ENCODE measurements at regions not wholly inside any gene's neighbourhood (a gene's known extent, or its start where the extent isn't known, plus 50 kb on each side); places are given as distances from the start of the nearest gene placed in this dataset.

DNA sequence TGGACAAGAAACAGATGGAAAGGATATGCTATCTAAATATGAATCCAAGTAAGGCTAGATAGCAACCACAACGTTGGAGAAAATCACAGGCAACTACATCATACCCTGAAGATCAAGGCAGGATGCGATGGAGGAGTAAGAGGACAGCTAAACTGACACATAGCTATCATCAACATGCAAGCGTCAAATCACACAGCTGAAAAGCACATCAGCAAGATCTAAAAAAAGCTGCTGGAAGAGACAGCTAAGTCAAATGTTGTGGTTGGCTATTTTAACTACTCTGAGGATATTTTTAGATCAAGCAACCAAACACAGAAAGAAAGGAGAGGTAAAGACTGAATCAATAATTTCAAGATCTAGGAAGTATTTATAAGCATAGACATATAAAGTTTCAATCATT, 466.9 kb downstream of the BRD1 start:
- intact Hi-C loops (cut with DNase I; ENCODE audit: low total_unique reads) = no loop called here
- peaks cover 0 to 61% (median 0%) of the 10 kb centered on the region in 3 donors for H3K27me3 ChIP-seq
- no peak overlapping the region for H3K4me3 ChIP-seq
- WGBS, 5 donors = 42 to 50% (median 47%) methylated on average over 3 of the region's 3 CpGs
- no peak overlapping the region for H3K27ac ChIP-seq
- H3K36me3 ChIP-seq = no peaks in the 10 kb centered on the region
- TF ChIP-seq POLR2AphosphoS5 (IDR thresholded peaks at IDR 0.05) (no peak), POLR2A (IDR thresholded peaks at IDR 0.05) (no peak)
- H3K9me3 ChIP-seq = peaks cover 0 to 7% (median 0%) of the 10 kb centered on the region in 4 donors
- H3K4me1 ChIP-seq = no peaks in the 10 kb centered on the region
- no peak for DNase-seq

- no peaks in the 10 kb centered on the region for H3K4me1 ChIP-seq
- peaks cover 0 to 6% (median 0%) of the 10 kb centered on the region in 4 donors for H3K9me3 ChIP-seq
- WGBS, 5 donors = 59 to 69% (median 66%) methylated on average over 8 of the region's 8 CpGs
- no peaks in the 10 kb centered on the region for H3K36me3 ChIP-seq
- intact Hi-C loops (cut with DNase I; ENCODE audit: low total_unique reads) = no loop called here
- DNase-seq = peak in 1 of 2 donors; percentile 19
- H3K4me3 ChIP-seq = no peak overlapping the region
- H3K27ac ChIP-seq = no peak overlapping the region
- TF ChIP-seq, protein P1, sequence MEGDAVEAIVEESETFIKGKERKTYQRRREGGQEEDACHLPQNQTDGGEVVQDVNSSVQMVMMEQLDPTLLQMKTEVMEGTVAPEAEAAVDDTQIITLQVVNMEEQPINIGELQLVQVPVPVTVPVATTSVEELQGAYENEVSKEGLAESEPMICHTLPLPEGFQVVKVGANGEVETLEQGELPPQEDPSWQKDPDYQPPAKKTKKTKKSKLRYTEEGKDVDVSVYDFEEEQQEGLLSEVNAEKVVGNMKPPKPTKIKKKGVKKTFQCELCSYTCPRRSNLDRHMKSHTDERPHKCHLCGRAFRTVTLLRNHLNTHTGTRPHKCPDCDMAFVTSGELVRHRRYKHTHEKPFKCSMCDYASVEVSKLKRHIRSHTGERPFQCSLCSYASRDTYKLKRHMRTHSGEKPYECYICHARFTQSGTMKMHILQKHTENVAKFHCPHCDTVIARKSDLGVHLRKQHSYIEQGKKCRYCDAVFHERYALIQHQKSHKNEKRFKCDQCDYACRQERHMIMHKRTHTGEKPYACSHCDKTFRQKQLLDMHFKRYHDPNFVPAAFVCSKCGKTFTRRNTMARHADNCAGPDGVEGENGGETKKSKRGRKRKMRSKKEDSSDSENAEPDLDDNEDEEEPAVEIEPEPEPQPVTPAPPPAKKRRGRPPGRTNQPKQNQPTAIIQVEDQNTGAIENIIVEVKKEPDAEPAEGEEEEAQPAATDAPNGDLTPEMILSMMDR (IDR thresholded peaks at IDR 0.05) = no peak
- TF ChIP-seq POLR2A (IDR thresholded peaks at IDR 0.05) (no peak), POLR2AphosphoS5 (IDR thresholded peaks at IDR 0.05) (no peak), EP300 (IDR thresholded peaks at IDR 0.05) (no peak)
- H3K27me3 ChIP-seq = peaks cover 0 to 60% (median 0%) of the 10 kb centered on the region in 3 donors
Measured at GRCh38 chr22:49359076-49359475, 468.6 kb downstream of the BRD1 start.

DNA sequence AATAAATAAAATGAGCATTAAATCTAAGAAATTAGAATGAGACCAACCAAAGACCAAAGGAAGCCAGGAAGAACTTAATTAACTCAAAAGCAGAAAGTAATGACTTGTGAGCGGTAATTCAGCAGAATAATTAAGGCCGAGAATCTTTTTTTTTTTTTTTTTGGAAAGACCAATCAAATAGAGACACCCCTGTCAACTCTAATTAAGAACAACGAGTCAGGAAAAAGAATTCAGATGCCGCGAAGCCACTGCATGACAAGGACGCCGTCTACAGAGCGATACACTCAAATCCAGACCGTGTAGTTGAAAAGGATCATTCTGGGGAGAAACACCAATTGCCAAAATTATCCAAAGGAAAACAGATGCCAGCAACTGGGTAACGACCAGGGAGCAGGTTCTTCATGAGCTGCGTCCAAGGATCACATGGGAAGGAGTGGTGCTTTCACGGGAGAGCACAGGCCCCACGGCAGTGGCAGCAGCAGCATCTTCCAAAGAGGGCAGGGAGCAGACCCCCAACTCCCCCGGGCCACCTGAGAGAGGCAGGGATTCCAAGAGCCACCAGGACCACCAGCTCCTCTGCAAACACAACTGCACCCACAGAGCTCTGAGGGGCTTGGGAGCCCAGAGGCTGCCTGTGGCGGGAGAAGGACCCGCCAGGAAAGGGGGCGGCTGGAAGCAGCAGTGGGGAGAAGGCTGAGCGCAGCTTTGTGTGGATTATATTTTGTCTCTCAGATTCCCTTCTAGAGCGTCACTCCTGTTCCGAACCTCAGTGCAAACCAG, 469.8 kb downstream of the BRD1 start:
- Histone ChIP-seq H3K9me3 (no peaks in the 10 kb centered on the region), H3K4me3 (no peak overlapping the region), H3K27me3 (peaks cover 0 to 66% (median 5%) of the 10 kb centered on the region in 3 donors), H3K36me3 (no peaks in the 10 kb centered on the region), H3K27ac (no peak overlapping the region), H3K4me1 (no peaks in the 10 kb centered on the region)
- intact Hi-C loops (cut with DNase I; ENCODE audit: low total_unique reads) = no loop called here
- TF ChIP-seq POLR2A (IDR thresholded peaks at IDR 0.05) = no peak
- TF ChIP-seq POLR2AphosphoS5 (IDR thresholded peaks at IDR 0.05) = no peak
- no peak for TF ChIP-seq EP300 (IDR thresholded peaks at IDR 0.05)
- TF ChIP-seq, protein P1 (IDR thresholded peaks at IDR 0.05) = no peak
- DNase-seq = peak in 1 of 2 donors; percentile 19
- WGBS, 5 donors = 81 to 88% (median 84%) methylated on average over 18 to 20 of the region's 20 CpGs

- Histone ChIP-seq H3K9me3 (no peaks in the 10 kb centered on the region), H3K4me1 (no peaks in the 10 kb centered on the region), H3K27ac (no peak overlapping the region), H3K27me3 (peaks cover 0 to 75% (median 5%) of the 10 kb centered on the region in 3 donors), H3K4me3 (no peak overlapping the region), H3K36me3 (no peaks in the 10 kb centered on the region)
- DNase-seq = peak in 1 of 2 donors; percentile 7
- no peak for TF ChIP-seq POLR2AphosphoS5 (IDR thresholded peaks at IDR 0.05)
- TF ChIP-seq, protein P1 (IDR thresholded peaks at IDR 0.05) = no peak
- TF ChIP-seq EP300 (IDR thresholded peaks at IDR 0.05) = no peak
- 83 to 98% (median 90%) methylated on average over 3 of the region's 3 CpGs for WGBS, 5 donors
- intact Hi-C loops (cut with DNase I; ENCODE audit: low total_unique reads) = no loop called here
Measured at GRCh38 chr22:49356428-49356827, 471.2 kb downstream of the BRD1 start.
